ENCODE measurements at regions not wholly inside any gene's neighbourhood (a gene's known extent, or its start where the extent isn't known, plus 50 kb on each side); places are given as distances from the start of the nearest gene placed in this dataset.

DNA sequence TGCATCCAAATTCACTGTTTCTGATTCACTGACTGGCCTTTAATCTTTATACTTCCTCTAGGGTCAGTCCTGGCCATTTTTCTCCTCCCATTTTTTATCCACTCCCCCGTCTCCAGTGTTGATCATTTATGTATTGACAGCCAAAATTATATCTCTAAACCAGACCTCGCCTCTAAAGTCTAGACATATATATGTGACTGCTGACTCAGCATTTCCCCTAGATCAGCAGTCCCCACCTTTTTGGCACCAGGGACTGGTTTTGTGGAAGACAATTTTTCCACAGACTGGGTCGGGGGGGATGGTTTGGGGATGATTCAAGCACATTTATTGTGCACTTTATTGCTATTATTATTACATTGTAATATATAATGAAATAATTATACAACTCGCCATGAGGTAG is 88.3 kb upstream of the DAAM1 start:
- H3K9me3 ChIP-seq (ENCODE audit: insufficient read depth, low read length): no peaks in the 10 kb centered on the region
- H3K9ac ChIP-seq (ENCODE audit: insufficient read length, low read depth): no peak overlapping the region
- no peak overlapping the region for H3K4me3 ChIP-seq (ENCODE audit: insufficient read length, low read depth)
- H3K4me1 ChIP-seq (ENCODE audit: insufficient read depth, insufficient read length): no peaks in the 10 kb centered on the region
- TF ChIP-seq SUZ12 (IDR thresholded peaks at IDR 0.05; ENCODE audit: extremely low read depth, insufficient read depth, insufficient read length) (no peak), ZNF274 (IDR thresholded peaks at IDR 0.05; ENCODE audit: low read depth, low read length) (no peak), YY1 (IDR thresholded peaks at IDR 0.05; ENCODE audit: insufficient read depth, insufficient read length) (no peak)
- no peak for DNase-seq (ENCODE audit: low read depth, low spot score)
- no peaks in the 10 kb centered on the region for H3K27me3 ChIP-seq (ENCODE audit: insufficient read depth, insufficient read length)
- H3K36me3 ChIP-seq (ENCODE audit: insufficient read depth, insufficient read length, low read length): no peaks in the 10 kb centered on the region

DNA sequence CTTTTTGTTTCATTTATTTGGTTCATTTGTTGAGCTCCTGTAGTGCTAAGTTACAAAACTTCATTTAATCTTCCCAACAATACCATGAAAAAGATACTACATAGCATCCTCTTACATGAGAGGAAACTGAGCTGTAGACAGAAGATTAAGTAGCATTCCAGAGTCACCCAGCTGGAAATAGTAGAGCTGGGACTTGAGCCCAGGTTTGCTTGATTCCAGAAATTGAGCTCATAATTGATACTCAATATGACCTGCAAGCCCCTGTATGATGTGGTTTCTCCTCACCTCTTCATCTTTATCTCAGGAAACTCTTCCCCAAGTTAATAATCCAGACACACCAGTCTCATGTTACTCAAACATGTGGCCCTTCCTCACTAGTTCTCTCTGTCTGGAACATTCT is 87.0 kb upstream of the DAAM1 start:
- no peaks in the 10 kb centered on the region for H3K36me3 ChIP-seq (ENCODE audit: insufficient read depth, insufficient read length, low read length)
- H3K4me3 ChIP-seq (ENCODE audit: insufficient read length, low read depth): no peak overlapping the region
- TF ChIP-seq SUZ12 (IDR thresholded peaks at IDR 0.05; ENCODE audit: extremely low read depth, insufficient read depth, insufficient read length) (no peak), YY1 (IDR thresholded peaks at IDR 0.05; ENCODE audit: insufficient read depth, insufficient read length) (no peak), ZNF274 (IDR thresholded peaks at IDR 0.05; ENCODE audit: low read depth, low read length) (no peak)
- no peaks in the 10 kb centered on the region for H3K9me3 ChIP-seq (ENCODE audit: insufficient read depth, low read length)
- H3K4me1 ChIP-seq (ENCODE audit: insufficient read depth, insufficient read length): no peaks in the 10 kb centered on the region
- DNase-seq (ENCODE audit: low read depth, low spot score): no peak
- H3K27me3 ChIP-seq (ENCODE audit: insufficient read depth, insufficient read length): no peaks in the 10 kb centered on the region
- no peak overlapping the region for H3K9ac ChIP-seq (ENCODE audit: insufficient read length, low read depth)

DNA sequence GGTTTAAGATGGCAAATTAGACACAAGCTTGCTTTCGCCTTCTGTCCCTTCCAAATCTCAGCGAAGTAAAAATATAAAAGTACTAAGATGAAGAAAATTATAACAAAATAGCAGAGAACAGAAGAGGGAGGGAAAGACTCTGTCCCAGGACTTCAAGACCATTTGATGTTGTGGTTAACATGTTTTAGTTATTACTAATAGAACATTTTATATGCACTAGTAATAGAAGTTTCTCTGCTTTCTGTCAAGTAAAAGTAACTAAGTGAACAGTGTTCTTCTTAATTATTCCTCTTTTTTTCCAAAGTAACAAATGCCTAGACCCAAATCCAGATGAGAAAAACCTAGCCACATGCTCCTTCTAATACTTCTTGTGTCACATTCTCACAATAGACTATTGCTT is 85.1 kb upstream of the DAAM1 start:
- Histone ChIP-seq H3K4me3 (ENCODE audit: insufficient read length, low read depth) (no peak overlapping the region), H3K4me1 (ENCODE audit: insufficient read depth, insufficient read length) (no peaks in the 10 kb centered on the region), H3K27me3 (ENCODE audit: insufficient read depth, insufficient read length) (no peaks in the 10 kb centered on the region), H3K36me3 (ENCODE audit: insufficient read depth, insufficient read length, low read length) (no peaks in the 10 kb centered on the region), H3K9ac (ENCODE audit: insufficient read length, low read depth) (no peak overlapping the region), H3K9me3 (ENCODE audit: insufficient read depth, low read length) (no peaks in the 10 kb centered on the region)
- no peak for DNase-seq (ENCODE audit: low read depth, low spot score)
- TF ChIP-seq YY1 (IDR thresholded peaks at IDR 0.05; ENCODE audit: insufficient read depth, insufficient read length) (no peak), ZNF274 (IDR thresholded peaks at IDR 0.05; ENCODE audit: low read depth, low read length) (no peak), SUZ12 (IDR thresholded peaks at IDR 0.05; ENCODE audit: extremely low read depth, insufficient read depth, insufficient read length) (no peak)

DNA sequence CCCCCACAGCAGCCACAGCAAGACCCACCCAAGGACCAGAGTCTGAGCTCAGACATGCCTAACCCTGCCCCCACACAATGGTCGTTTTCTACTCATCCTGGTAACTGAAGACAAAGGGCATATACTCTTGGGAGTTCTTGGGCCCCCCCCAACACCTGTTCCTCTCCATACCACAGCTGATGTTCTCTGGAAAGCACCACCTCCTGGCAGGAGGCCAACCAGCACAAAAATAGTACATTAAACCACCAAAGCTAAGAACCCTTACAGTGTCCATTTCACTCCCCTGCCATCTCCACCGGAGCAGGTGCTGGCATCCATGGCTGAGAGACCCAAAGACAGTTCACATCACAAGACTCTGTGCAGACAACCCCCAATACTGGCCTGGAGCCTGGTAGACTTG is 80.6 kb upstream of the DAAM1 start:
- Histone ChIP-seq H3K9me3 (ENCODE audit: insufficient read depth, low read length) (no peaks in the 10 kb centered on the region), H3K9ac (ENCODE audit: insufficient read length, low read depth) (no peak overlapping the region), H3K36me3 (ENCODE audit: insufficient read depth, insufficient read length, low read length) (no peaks in the 10 kb centered on the region), H3K27me3 (ENCODE audit: insufficient read depth, insufficient read length) (no peaks in the 10 kb centered on the region), H3K4me3 (ENCODE audit: insufficient read length, low read depth) (no peak overlapping the region), H3K4me1 (ENCODE audit: insufficient read depth, insufficient read length) (no peaks in the 10 kb centered on the region)
- DNase-seq (ENCODE audit: low read depth, low spot score): no peak
- TF ChIP-seq ZNF274 (IDR thresholded peaks at IDR 0.05; ENCODE audit: low read depth, low read length) (no peak), SUZ12 (IDR thresholded peaks at IDR 0.05; ENCODE audit: extremely low read depth, insufficient read depth, insufficient read length) (no peak), YY1 (IDR thresholded peaks at IDR 0.05; ENCODE audit: insufficient read depth, insufficient read length) (no peak)

DNA sequence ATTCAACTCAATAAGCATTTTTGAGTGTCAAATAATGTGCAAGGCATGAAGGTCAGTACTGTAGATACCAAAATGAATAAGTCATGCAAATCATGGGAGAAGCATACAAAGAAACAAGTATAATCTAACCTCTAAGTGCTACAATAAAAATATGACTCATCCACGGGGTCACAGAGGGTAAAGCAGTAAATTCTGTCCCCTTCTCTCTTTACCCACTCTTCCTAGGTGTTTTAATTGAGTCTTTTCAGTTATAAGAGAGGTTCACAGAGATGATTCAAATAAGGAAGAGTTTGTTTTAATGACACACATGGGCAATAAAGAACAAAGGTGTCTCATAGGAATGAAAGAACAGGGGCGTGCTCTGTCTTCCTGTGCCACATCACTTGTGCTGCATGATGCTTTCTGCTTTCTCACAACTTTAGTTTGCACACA is 71.5 kb upstream of the DAAM1 start:
- no peak for TF ChIP-seq SUZ12 (IDR thresholded peaks at IDR 0.05; ENCODE audit: extremely low read depth, insufficient read depth, insufficient read length)
- no peak for TF ChIP-seq YY1 (IDR thresholded peaks at IDR 0.05; ENCODE audit: insufficient read depth, insufficient read length)
- no peak for TF ChIP-seq ZNF274 (IDR thresholded peaks at IDR 0.05; ENCODE audit: low read depth, low read length)
- DNase-seq (ENCODE audit: low read depth, low spot score): no peak
- Histone ChIP-seq H3K9me3 (ENCODE audit: insufficient read depth, low read length) (no peaks in the 10 kb centered on the region), H3K9ac (ENCODE audit: insufficient read length, low read depth) (no peak overlapping the region), H3K36me3 (ENCODE audit: insufficient read depth, insufficient read length, low read length) (no peaks in the 10 kb centered on the region), H3K27me3 (ENCODE audit: insufficient read depth, insufficient read length) (no peaks in the 10 kb centered on the region), H3K4me3 (ENCODE audit: insufficient read length, low read depth) (no peak overlapping the region), H3K4me1 (ENCODE audit: insufficient read depth, insufficient read length) (no peaks in the 10 kb centered on the region)

DNA sequence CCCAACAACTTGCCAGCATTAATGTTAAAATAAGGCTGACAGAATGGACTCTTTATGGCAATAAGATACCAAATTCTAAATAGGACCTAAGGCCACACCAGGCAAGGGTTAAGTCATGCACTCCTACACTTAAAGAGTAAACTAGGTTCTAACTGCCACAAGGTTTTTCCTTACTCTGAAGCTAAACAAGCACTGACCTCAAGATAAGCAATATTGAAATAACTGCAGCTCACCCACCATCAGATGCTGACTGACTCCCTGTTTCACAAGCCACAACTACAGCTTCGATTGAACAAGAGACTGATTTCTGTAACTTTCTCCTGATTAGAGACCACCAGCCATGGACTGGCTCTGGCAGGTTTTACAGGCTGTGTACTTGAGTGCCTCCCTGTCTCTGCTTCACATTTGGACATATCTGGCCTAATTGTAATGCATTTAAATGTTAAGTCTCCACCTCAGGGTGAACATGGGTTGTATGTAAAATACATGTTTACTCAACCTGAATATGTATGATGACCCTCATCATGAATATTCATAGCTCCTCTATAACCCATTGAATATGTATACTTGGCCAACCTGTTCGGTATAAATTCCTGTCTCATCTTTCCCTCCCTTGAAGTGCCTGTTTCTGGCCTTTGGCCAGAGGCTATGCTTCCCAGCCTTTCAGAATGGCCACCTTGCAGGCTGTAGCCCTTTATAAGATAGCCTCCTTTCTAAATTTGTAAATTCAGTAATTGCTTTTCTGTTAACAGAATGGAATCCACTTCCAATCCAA is 70.5 kb upstream of the DAAM1 start:
- Histone ChIP-seq H3K4me3 (ENCODE audit: insufficient read length, low read depth) (no peak overlapping the region), H3K4me1 (ENCODE audit: insufficient read depth, insufficient read length) (no peaks in the 10 kb centered on the region), H3K9me3 (ENCODE audit: insufficient read depth, low read length) (no peaks in the 10 kb centered on the region), H3K36me3 (ENCODE audit: insufficient read depth, insufficient read length, low read length) (no peaks in the 10 kb centered on the region), H3K9ac (ENCODE audit: insufficient read length, low read depth) (no peak overlapping the region), H3K27me3 (ENCODE audit: insufficient read depth, insufficient read length) (no peaks in the 10 kb centered on the region)
- TF ChIP-seq YY1 (IDR thresholded peaks at IDR 0.05; ENCODE audit: insufficient read depth, insufficient read length) (no peak), ZNF274 (IDR thresholded peaks at IDR 0.05; ENCODE audit: low read depth, low read length) (no peak), SUZ12 (IDR thresholded peaks at IDR 0.05; ENCODE audit: extremely low read depth, insufficient read depth, insufficient read length) (no peak)
- DNase-seq (ENCODE audit: low read depth, low spot score): no peak

DNA sequence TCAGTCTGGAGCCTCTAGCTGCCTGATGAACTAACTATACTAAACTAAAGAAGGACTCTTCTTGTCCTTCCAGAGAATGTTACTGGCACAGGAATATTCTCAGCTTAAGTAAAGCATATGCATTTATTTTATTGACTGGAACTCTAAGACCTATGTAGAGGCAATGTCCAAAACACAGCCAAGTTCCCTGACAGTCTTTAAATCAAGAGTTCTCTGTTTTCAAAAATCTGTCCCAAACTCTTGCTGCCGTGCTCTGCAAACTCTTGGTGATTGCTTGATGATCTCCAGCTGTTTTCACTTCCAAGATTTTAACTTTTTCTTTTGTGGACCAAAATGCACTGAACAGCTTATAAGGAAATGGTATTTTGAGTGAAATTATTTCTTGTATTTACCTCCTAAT is 67.5 kb upstream of the DAAM1 start:
- H3K36me3 ChIP-seq (ENCODE audit: insufficient read depth, insufficient read length, low read length): no peaks in the 10 kb centered on the region
- H3K4me1 ChIP-seq (ENCODE audit: insufficient read depth, insufficient read length): no peaks in the 10 kb centered on the region
- H3K9ac ChIP-seq (ENCODE audit: insufficient read length, low read depth): no peak overlapping the region
- no peak overlapping the region for H3K4me3 ChIP-seq (ENCODE audit: insufficient read length, low read depth)
- DNase-seq (ENCODE audit: low read depth, low spot score): no peak
- no peak for TF ChIP-seq SUZ12 (IDR thresholded peaks at IDR 0.05; ENCODE audit: extremely low read depth, insufficient read depth, insufficient read length)
- no peak for TF ChIP-seq YY1 (IDR thresholded peaks at IDR 0.05; ENCODE audit: insufficient read depth, insufficient read length)
- TF ChIP-seq ZNF274 (IDR thresholded peaks at IDR 0.05; ENCODE audit: low read depth, low read length): no peak
- H3K27me3 ChIP-seq (ENCODE audit: insufficient read depth, insufficient read length): no peaks in the 10 kb centered on the region
- H3K9me3 ChIP-seq (ENCODE audit: insufficient read depth, low read length): no peaks in the 10 kb centered on the region

Data from NT2/D1 (cell line).